Pancreas (tissue), 10 donors: ENCODE measurements at regions not wholly inside any gene's neighbourhood (a gene's known extent, or its start where the extent isn't known, plus 50 kb on each side); places are given as distances from the start of the nearest gene placed in this dataset.

Experiments used
- ATAC-seq, 4 donors: fragments of 200-7000 bp; cut with Tn5 transposase; one replicate each; pipeline versions ENCODE4 v1.8.0 to v1.9.1; 2020; ENCODE audit warnings: mild to moderate bottlenecking in 4 of 4, moderate library complexity in 4 of 4
- DNase-seq, 6 donors: peaks; one replicate each; pipeline ENCODE4 v3.0.0-alpha.2; 2020
- FAIRE-seq: peaks from 2 replicates; lab custom pipeline; 2012; peaks lifted over from hg19 to GRCh38; lab: Jason Lieb, UNC
- H3K27ac ChIP-seq, 4 donors: fragments of 200-600 bp; sonication (generic); 1 replicate in 3 of 4; 2 replicates in 1 of 4; pipeline versions ENCODE4 v1.5.0 to v1.8.0; 2020
- H3K27me3 ChIP-seq, 4 donors: fragments of 200-600 bp; one replicate each; pipeline ENCODE4 v1.8.0; 2021
- H3K36me3 ChIP-seq, 3 donors: fragments of 200-600 bp; sonication (generic) in 1 of 3; one replicate each; pipeline versions ENCODE4 v1.5.0 to v1.8.0; 2020 to 2021
- H3K4me1 ChIP-seq, 3 donors: fragments of 200-600 bp; one replicate each; pipeline ENCODE4 v1.8.0; 2021
- H3K4me3 ChIP-seq, 4 donors: fragments of 200-600 bp; sonication (generic) in 2 of 4; one replicate each; pipeline versions ENCODE4 v1.5.0 to v1.8.0; 2020 to 2021
- H3K9me3 ChIP-seq, 4 donors: fragments of 200-600 bp; one replicate each; pipeline ENCODE4 v1.8.0; 2021
- CTCF ChIP-seq, 4 donors: fragments of 200-600 bp; sonication (generic) in 3 of 4; IDR thresholded peaks; one replicate each; pipeline versions ENCODE4 v1.5.0 to v1.8.0; 2021; ENCODE audit warnings: antibody characterized with exemption in 4 of 4
- WGBS, 2 donors: extraction: QIAGEN DNeasy Blood & Tissue Kit; methylation state at CpG; one replicate each; pipeline ENCODE4 v1.1.7; 2013; 5-methylcytosine and 5-hydroxymethylcytosine counted together
- intact Hi-C, 3 donors: fragments of 100-400 bp; cut with DNase I; formaldehyde crosslinking; loops; one replicate each; pipeline versions ENCODE4 v1.11.1 to v1.14.2; 2022
- donor health status: healthy with polysubstance abuse.
- donor health status: DM: no; HTN: no; CAD: no; lungs with moderate emphysema.
- donor health status: DM: no; HTN: no; CAD: no.
- donor health status: control.
- donor health status: control.
- donor health status: Bipolar disorder and iron deficiency.
- donor health status: DM: yes; HTN: yes; CAD: no.
- donor health status: DM: no; HTN: no; CAD: no.
- donor health status: DM: no; HTN: no; CAD: no.
- donor health status: DM: yes; HTN: yes; CAD: no.

GRCh38 chr9:86459191-86459590, 105.0 kb upstream of the TUT7 start:
- Histone ChIP-seq H3K27me3 (no peaks in the 10 kb centered on the region), H3K9me3 (no peaks in the 10 kb centered on the region), H3K27ac (peak overlapping the region in 2 of 4 donors; percentile 28 to 67), H3K4me3 (peak overlapping the region in 1 of 4 donors; percentile 2), H3K36me3 (no peaks in the 10 kb centered on the region), H3K4me1 (no peaks in the 10 kb centered on the region)
- DNase-seq = no peak
- no peak for ATAC-seq
- no peak for TF ChIP-seq CTCF (IDR thresholded peaks at IDR 0.05)
- FAIRE-seq = no peak
- intact Hi-C loops = no loop called here

GRCh38 chr9:86458191-86458855, 104.1 kb upstream of the TUT7 start:
- DNase-seq = no peak
- intact Hi-C loops = no loop called here
- H3K36me3 ChIP-seq = no peaks in the 10 kb centered on the region
- H3K4me1 ChIP-seq = no peaks in the 10 kb centered on the region
- peak overlapping the region in 2 of 4 donors; percentile 3 to 67 for H3K27ac ChIP-seq
- no peak for FAIRE-seq
- no peak for ATAC-seq
- no peaks in the 10 kb centered on the region for H3K27me3 ChIP-seq
- TF ChIP-seq CTCF (IDR thresholded peaks at IDR 0.05) = no peak
- WGBS, 2 donors = 47 to 50% methylated on average over 7 of the region's 7 CpGs
- H3K4me3 ChIP-seq = peak overlapping the region in 2 of 4 donors; percentile 8 to 11
- H3K9me3 ChIP-seq = no peaks in the 10 kb centered on the region

- H3K27me3 ChIP-seq = no peaks in the 10 kb centered on the region
- H3K36me3 ChIP-seq = no peaks in the 10 kb centered on the region
- H3K4me3 ChIP-seq = peak overlapping the region in 1 of 4 donors; percentile 20
- no peak for FAIRE-seq
- TF ChIP-seq CTCF (IDR thresholded peaks at IDR 0.05) = no peak
- peaks cover 0 to 10% (median 8%) of the 10 kb centered on the region in 3 donors for H3K4me1 ChIP-seq
- ATAC-seq = no peak
- 53 to 70% methylated on average over 4 of the region's 4 CpGs for WGBS, 2 donors
- no peak for DNase-seq
- H3K27ac ChIP-seq = peak overlapping the region; percentile 29 to 58 (median 44)
- no peaks in the 10 kb centered on the region for H3K9me3 ChIP-seq
- intact Hi-C loops = no loop called here
These were observed 102.2 kb upstream of the TUT7 start for GRCh38 chr9:86456416-86456815.

GRCh38 chr9:86454701-86455615, 100.7 kb upstream of the TUT7 start:
- no peaks in the 10 kb centered on the region for H3K36me3 ChIP-seq
- intact Hi-C loops = no loop called here
- FAIRE-seq (no peak), DNase-seq (no peak), ATAC-seq (peak in 3 of 4 donors; percentile 43 to 78 (median 72))
- 32 to 40% methylated on average over 7 of the region's 7 CpGs for WGBS, 2 donors
- H3K4me3 ChIP-seq = peak overlapping the region in 1 of 4 donors; percentile 20
- H3K9me3 ChIP-seq = no peaks in the 10 kb centered on the region
- H3K4me1 ChIP-seq = peaks cover 0 to 10% (median 8%) of the 10 kb centered on the region in 3 donors
- no peaks in the 10 kb centered on the region for H3K27me3 ChIP-seq
- no peak for TF ChIP-seq CTCF (IDR thresholded peaks at IDR 0.05)
- H3K27ac ChIP-seq = peak overlapping the region; percentile 29 to 58 (median 44)
